Islet precursor cell (in vitro differentiated cells): ENCODE measurements at regions not wholly inside any gene's neighbourhood (a gene's known extent, or its start where the extent isn't known, plus 50 kb on each side); places are given as distances from the start of the nearest gene placed in this dataset.
A peak's percentile ranks its signal among the peaks of the same experiment; 100 is the strongest.
"Not testable (repeated sequence)": the region's sequence is repeated elsewhere in the genome, so short reads cannot be mapped to it uniquely, and the experiment has no call there.

Experiments used
- DNase-seq: peaks from one replicate; pipeline ENCODE4 v3.0.0-alpha.2; 2018

GRCh38 chr2:176826984-176827668 lies 385.5 kb upstream of the HNRNPA3 start:
- no peak for DNase-seq

GRCh38 chr2:176830362-176830761 lies 382.2 kb upstream of the HNRNPA3 start:
- DNase-seq: no peak

- no peak for DNase-seq
These were observed 380.5 kb upstream of the HNRNPA3 start for GRCh38 chr2:176832086-176832485.

- DNase-seq: no peak
These were observed 378.9 kb upstream of the HNRNPA3 start for GRCh38 chr2:176833671-176834070.

- no peak for DNase-seq
These were observed 378.4 kb upstream of the HNRNPA3 start for GRCh38 chr2:176834226-176834625.

- no peak for DNase-seq
These were observed 369.4 kb upstream of the HNRNPA3 start for GRCh38 chr2:176843208-176843607.

- no peak for DNase-seq
These were observed 368.1 kb upstream of the HNRNPA3 start for GRCh38 chr2:176844461-176844860.

- DNase-seq: no peak
These were observed 366.9 kb upstream of the HNRNPA3 start for GRCh38 chr2:176845718-176846117.

GRCh38 chr2:176847575-176847974 lies 365.0 kb upstream of the HNRNPA3 start:
- no peak for DNase-seq

GRCh38 chr2:176848844-176849243 lies 363.8 kb upstream of the HNRNPA3 start:
- DNase-seq: no peak

- DNase-seq: no peak
These were observed 361.2 kb upstream of the HNRNPA3 start for GRCh38 chr2:176851200-176851888.

GRCh38 chr2:176851889-176852483 lies 360.6 kb upstream of the HNRNPA3 start:
- DNase-seq: no peak

GRCh38 chr2:176852667-176853066 lies 359.9 kb upstream of the HNRNPA3 start:
- no peak for DNase-seq

- no peak for DNase-seq
These were observed 358.5 kb upstream of the HNRNPA3 start for GRCh38 chr2:176854062-176854461.

- no peak for DNase-seq
These were observed 357.7 kb upstream of the HNRNPA3 start for GRCh38 chr2:176854878-176855277.

GRCh38 chr2:176856683-176857082 lies 355.9 kb upstream of the HNRNPA3 start:
- DNase-seq: no peak

- no peak for DNase-seq
These were observed 347.3 kb upstream of the HNRNPA3 start for GRCh38 chr2:176865336-176865735.

GRCh38 chr2:176872406-176872805 lies 340.2 kb upstream of the HNRNPA3 start:
- peak; percentile 77 for DNase-seq

- no peak for DNase-seq
These were observed 339.2 kb upstream of the HNRNPA3 start for GRCh38 chr2:176873403-176873802.

GRCh38 chr2:176876493-176877103 lies 336.0 kb upstream of the HNRNPA3 start:
- DNase-seq: no peak

- no peak for DNase-seq
These were observed 333.1 kb upstream of the HNRNPA3 start for GRCh38 chr2:176879426-176879995.

- not testable (repeated sequence) for DNase-seq
These were observed 330.5 kb upstream of the HNRNPA3 start for GRCh38 chr2:176882045-176882444.

- DNase-seq: no peak
These were observed 327.5 kb upstream of the HNRNPA3 start for GRCh38 chr2:176885001-176885643.
